H9 (cell line): ENCODE measurements at regions not wholly inside any gene's neighbourhood (a gene's known extent, or its start where the extent isn't known, plus 50 kb on each side); places are given as distances from the start of the nearest gene placed in this dataset.

Experiments used
- DNase-seq: peaks from one replicate; pipeline ENCODE4 v3.0.0-alpha.2; 2017
- H2AFZ ChIP-seq: one replicate; pipeline ENCODE4 v1.6.1; 2013; ENCODE audit warnings: mild to moderate bottlenecking, low read length, control low read depth, moderate library complexity
- H2AK5ac ChIP-seq: 2 replicates; pipeline ENCODE4 v1.6.1; 2013; ENCODE audit warnings: low read length, control low read depth, mixed read lengths; ENCODE audit not compliant: insufficient read length
- H2BK120ac ChIP-seq: one replicate; pipeline ENCODE4 v1.6.1; 2013; ENCODE audit warnings: low read depth, mild to moderate bottlenecking, low read length, control low read depth, inconsistent platforms; ENCODE audit not compliant: poor library complexity, severe bottlenecking
- H2BK12ac ChIP-seq: 2 replicates; pipeline ENCODE4 v1.6.1; 2013; ENCODE audit warnings: low read length, control low read depth, mixed read lengths, low read depth; ENCODE audit not compliant: insufficient read length
- H2BK15ac ChIP-seq: 2 replicates; pipeline ENCODE4 v1.6.1; 2013; ENCODE audit warnings: low read depth, low read length, control low read depth
- H2BK20ac ChIP-seq: one replicate; pipeline ENCODE4 v1.6.1; 2013; ENCODE audit warnings: low read depth, mild to moderate bottlenecking, low read length, control low read depth, inconsistent platforms; ENCODE audit not compliant: poor library complexity, severe bottlenecking
- H2BK5ac ChIP-seq: 2 replicates; pipeline ENCODE4 v1.6.1; 2013; ENCODE audit warnings: low read length, control low read depth, mixed read lengths; ENCODE audit not compliant: insufficient read length
- H3K14ac ChIP-seq: 2 replicates; pipeline ENCODE4 v1.6.1; 2013; ENCODE audit warnings: low read length, control low read depth; ENCODE audit not compliant: insufficient read depth
- H3K18ac ChIP-seq: 2 replicates; pipeline ENCODE4 v1.6.1; 2013; ENCODE audit warnings: low read depth, mild to moderate bottlenecking, mixed read lengths, low read length, control low read depth; ENCODE audit not compliant: insufficient read length
- H3K23ac ChIP-seq: 2 replicates; pipeline ENCODE4 v1.6.1; 2013; ENCODE audit warnings: low read length, control low read depth, mixed read lengths, low read depth; ENCODE audit not compliant: insufficient read length
- H3K23me2 ChIP-seq: 2 replicates; pipeline ENCODE4 v1.6.1; 2013; ENCODE audit warnings: low read depth, mild to moderate bottlenecking, mixed read lengths, low read length, control low read depth; ENCODE audit not compliant: insufficient read length, poor library complexity, severe bottlenecking
- H3K27ac ChIP-seq: 2 replicates; pipeline ENCODE4 v1.5.1; 2013; ENCODE audit warnings: low read length, control low read depth, mixed read lengths, low read depth; ENCODE audit not compliant: insufficient read length
- H3K27me3 ChIP-seq: 2 replicates; pipeline ENCODE4 v1.6.1; 2013; ENCODE audit warnings: low read length, control low read depth, inconsistent platforms; ENCODE audit not compliant: insufficient read depth
- H3K4ac ChIP-seq: 2 replicates; pipeline ENCODE4 v1.6.1; 2013; ENCODE audit warnings: low read depth, mild to moderate bottlenecking, control low read depth, inconsistent platforms, low read length, moderate library complexity
- H3K4me1 ChIP-seq: 2 replicates; pipeline ENCODE4 v1.6.1; 2013; ENCODE audit warnings: low read length, control low read depth, inconsistent platforms; ENCODE audit not compliant: insufficient read depth
- H3K4me2 ChIP-seq: 2 replicates; pipeline ENCODE4 v1.6.1; 2013; ENCODE audit warnings: low read length, control low read depth, mixed read lengths; ENCODE audit not compliant: insufficient read length, insufficient read depth
- H3K56ac ChIP-seq: 2 replicates; pipeline ENCODE4 v1.6.1; 2013; ENCODE audit warnings: low read depth, mild to moderate bottlenecking, mixed read lengths, low read length, control low read depth; ENCODE audit not compliant: insufficient read length
- H3K79me1 ChIP-seq: 2 replicates; pipeline ENCODE4 v1.6.1; 2013; ENCODE audit warnings: low read depth, mild to moderate bottlenecking, moderate library complexity, low read length, control low read depth, inconsistent platforms; ENCODE audit not compliant: insufficient read depth, poor library complexity, severe bottlenecking
- H3K79me2 ChIP-seq: 2 replicates; pipeline ENCODE4 v1.6.1; 2013; ENCODE audit warnings: low read length, control low read depth, inconsistent platforms; ENCODE audit not compliant: insufficient read depth
- H3K9ac ChIP-seq: 2 replicates; pipeline ENCODE4 v1.6.1; 2013; ENCODE audit warnings: low read length, control low read depth, mixed read lengths; ENCODE audit not compliant: insufficient read length; ENCODE audit errors: extremely low read depth
- H3K9me3 ChIP-seq: one replicate; pipeline ENCODE4 v1.6.1; 2013; ENCODE audit warnings: low read depth, low read length, inconsistent platforms; ENCODE audit not compliant: control insufficient read depth
- H3T11ph ChIP-seq: one replicate; pipeline ENCODE4 v1.6.1; 2013; ENCODE audit warnings: mild to moderate bottlenecking, low read length, control low read depth, inconsistent platforms
- H4K20me1 ChIP-seq: one replicate; pipeline ENCODE4 v1.6.1; 2013; ENCODE audit not compliant: control insufficient read depth, insufficient read length, insufficient read depth
- H4K5ac ChIP-seq: 2 replicates; pipeline ENCODE4 v1.6.1; 2013; ENCODE audit warnings: low read depth, mild to moderate bottlenecking, mixed read lengths, low read length, control low read depth; ENCODE audit not compliant: insufficient read length
- H4K8ac ChIP-seq: replicated peaks from 2 replicates; pipeline ENCODE4 v1.6.1; 2013; ENCODE audit warnings: low read length, control low read depth, mixed read lengths, low read depth; ENCODE audit not compliant: insufficient read length
- H4K91ac ChIP-seq: 2 replicates; pipeline ENCODE4 v1.6.1; 2013; ENCODE audit warnings: low read depth, mild to moderate bottlenecking, moderate library complexity, mixed read lengths, low read length, control low read depth; ENCODE audit not compliant: insufficient read length
- H3K27ac Mint-ChIP-seq, 3 experiments: 2 replicates in 2 of 3; 3 replicates in 1 of 3; pipeline ENCODE4 v1.8.0; 2020 to 2021; ENCODE audit warnings: mixed read lengths in 3 of 3, mild to moderate bottlenecking in 1 of 3, moderate library complexity in 1 of 3
- H3K27me3 Mint-ChIP-seq: 2 replicates; pipeline ENCODE4 v1.8.0; 2021; ENCODE audit warnings: low read depth, mild to moderate bottlenecking, moderate library complexity, mixed read lengths
- H3K36me3 Mint-ChIP-seq, 3 experiments: 2 replicates in 2 of 3; 3 replicates in 1 of 3; pipeline ENCODE4 v1.8.0; 2020 to 2021; ENCODE audit warnings: low read depth in 3 of 3, mixed read lengths in 3 of 3; ENCODE audit not compliant: insufficient read depth in 1 of 3
- H3K4me1 Mint-ChIP-seq, 2 experiments: 2 replicates each; pipeline ENCODE4 v1.8.0; 2020; ENCODE audit warnings: mixed read lengths in 2 of 2
- H3K4me3 Mint-ChIP-seq, 2 experiments: 2 replicates in 1 of 2; 3 replicates in 1 of 2; pipeline ENCODE4 v1.8.0; 2020 to 2021; ENCODE audit warnings: mild to moderate bottlenecking in 2 of 2, mixed read lengths in 2 of 2, moderate library complexity in 1 of 2
- H3K9me3 Mint-ChIP-seq, 2 experiments: 2 replicates in 1 of 2; 3 replicates in 1 of 2; pipeline ENCODE4 v1.8.0; 2020; ENCODE audit warnings: mild to moderate bottlenecking in 2 of 2, mixed read lengths in 2 of 2, moderate library complexity in 1 of 2
- CTCF ChIP-seq: fragments of 200-600 bp; sonication (generic); conservative IDR thresholded peaks from 3 replicates; pipeline ENCODE4 v1.8.0; 2021; ENCODE audit warnings: antibody characterized with exemption, mild to moderate bottlenecking
- WGBS: extraction: QIAGEN DNeasy Blood & Tissue Kit; methylation state at CpG from one replicate; pipeline ENCODE4 v1.1.7; 2013; ENCODE audit warnings: missing lambda C conversion rate, low lambda C conversion rate, mixed read lengths; ENCODE audit not compliant: insufficient read length; ENCODE audit errors: extremely low coverage; 5-methylcytosine and 5-hydroxymethylcytosine counted together

- H2AFZ ChIP-seq: no peak overlapping the region
- no peak overlapping the region for H3K14ac ChIP-seq
- Mint-ChIP-seq H3K4me1 (peaks cover 6 to 7% of the 10 kb centered on the region in 2 experiments), H3K36me3 (no peaks in the 10 kb centered on the region; a peak in 1 of 7 replicates), H3K27me3 (no peaks in the 10 kb centered on the region), H3K9me3 (no peaks in the 10 kb centered on the region; a peak in 1 of 5 replicates), H3K4me3 (no peak overlapping the region), H3K27ac (no peak overlapping the region)
- H3K4me1 ChIP-seq: no peaks in the 10 kb centered on the region; the same call in 1 of the 2 replicates
- H4K8ac ChIP-seq: no peak overlapping the region
- no peak overlapping the region for H4K5ac ChIP-seq
- no peak overlapping the region for H3K9ac ChIP-seq
- no peak overlapping the region for H3K56ac ChIP-seq
- H2BK20ac ChIP-seq: no peak overlapping the region
- no peaks in the 10 kb centered on the region for H3K79me1 ChIP-seq
- no peak overlapping the region for H2BK15ac ChIP-seq
- no peak overlapping the region for H4K91ac ChIP-seq
- WGBS: no CpG with 5 or more reads among the region's 4 CpGs
- TF ChIP-seq CTCF: no peak
- no peaks in the 10 kb centered on the region for H3K27me3 ChIP-seq
- no peak overlapping the region for H3T11ph ChIP-seq
- no peak overlapping the region for H3K4me2 ChIP-seq
- H3K27ac ChIP-seq: no peak overlapping the region
- no peaks in the 10 kb centered on the region for H4K20me1 ChIP-seq
- H3K23me2 ChIP-seq: no peaks in the 10 kb centered on the region
- no peak overlapping the region for H3K18ac ChIP-seq
- no peaks in the 10 kb centered on the region for H3K79me2 ChIP-seq
- H3K9me3 ChIP-seq: no peaks in the 10 kb centered on the region
- no peak overlapping the region for H2BK5ac ChIP-seq
- DNase-seq: no peak
- no peak overlapping the region for H2AK5ac ChIP-seq
- H2BK12ac ChIP-seq: no peak overlapping the region
- no peak overlapping the region for H3K4ac ChIP-seq
- no peak overlapping the region for H2BK120ac ChIP-seq
- H3K23ac ChIP-seq: no peak overlapping the region
Measured at GRCh38 chr3:152971880-152972279, 136.9 kb downstream of the P2RY1 start.
